ENCODE measurements at regions not wholly inside any gene's neighbourhood (a gene's known extent, or its start where the extent isn't known, plus 50 kb on each side); places are given as distances from the start of the nearest gene placed in this dataset.

DNA sequence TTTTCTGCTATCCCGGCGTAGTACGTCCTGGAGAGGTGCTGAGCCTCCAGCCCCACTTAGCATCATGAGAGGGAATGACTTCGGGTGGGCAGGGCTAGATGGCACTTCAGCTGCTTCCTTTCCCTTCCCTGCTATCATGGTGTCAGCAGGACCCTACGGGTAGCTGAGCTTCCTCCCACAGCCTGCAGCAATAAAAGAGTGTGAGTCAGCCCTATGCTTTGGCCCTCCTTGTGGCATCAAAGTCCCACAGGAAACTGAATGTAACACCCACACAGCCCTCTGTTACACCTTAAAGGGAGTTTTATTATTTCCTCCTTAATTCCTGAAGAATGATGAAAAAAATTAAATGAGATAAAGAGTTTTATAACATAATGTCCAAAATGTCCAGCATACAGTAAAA, 458.1 kb downstream of the RPS24 start:
- H3K36me3 Mint-ChIP-seq (ENCODE audit: low read depth): no peaks in the 10 kb centered on the region
- H3K27me3 Mint-ChIP-seq (ENCODE audit: low read depth): peaks cover 14% of the 10 kb centered on the region
- H3K4me3 Mint-ChIP-seq: no peak overlapping the region
- no peaks in the 10 kb centered on the region for H3K4me1 Mint-ChIP-seq (ENCODE audit: low read depth)
- peaks cover 20% of the 10 kb centered on the region for H3K9me3 Mint-ChIP-seq
- no peak for DNase-seq (ENCODE audit: low spot score)
- no peak overlapping the region for H3K27ac Mint-ChIP-seq

DNA sequence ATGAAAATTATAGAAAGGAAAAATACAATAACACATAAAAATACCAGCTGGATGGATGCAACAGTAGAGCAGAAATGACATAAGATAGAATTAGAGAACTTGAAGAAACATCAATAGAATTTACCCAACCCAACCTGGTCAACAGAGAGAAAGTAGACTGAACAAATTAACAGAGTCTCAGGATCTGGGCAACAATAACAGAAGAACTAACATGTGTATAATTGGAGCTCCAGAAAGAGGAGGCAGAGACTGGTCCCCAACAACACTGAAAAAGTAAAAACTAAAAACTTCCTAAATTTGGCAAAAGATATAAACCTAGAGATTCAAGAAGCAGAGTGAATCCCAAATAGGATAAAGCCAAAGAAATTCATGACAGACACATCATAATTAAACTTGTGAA, 458.8 kb downstream of the RPS24 start:
- no peak for DNase-seq (ENCODE audit: low spot score)
- Mint-ChIP-seq H3K4me1 (ENCODE audit: low read depth) (no peaks in the 10 kb centered on the region), H3K27ac (no peak overlapping the region), H3K27me3 (ENCODE audit: low read depth) (peaks cover 14% of the 10 kb centered on the region), H3K9me3 (peaks cover 20% of the 10 kb centered on the region), H3K4me3 (no peak overlapping the region), H3K36me3 (ENCODE audit: low read depth) (no peaks in the 10 kb centered on the region)

- Mint-ChIP-seq H3K4me3 (no peak overlapping the region), H3K36me3 (ENCODE audit: low read depth) (no peaks in the 10 kb centered on the region), H3K27ac (no peak overlapping the region), H3K9me3 (peaks cover 20% of the 10 kb centered on the region), H3K27me3 (ENCODE audit: low read depth) (peaks cover 23% of the 10 kb centered on the region), H3K4me1 (ENCODE audit: low read depth) (no peaks in the 10 kb centered on the region)
- no peak for DNase-seq (ENCODE audit: low spot score)
Observed at GRCh38 chr10:78494179-78494578, 460.5 kb downstream of the RPS24 start.

GRCh38 chr10:78502210-78502936, 468.7 kb downstream of the RPS24 start:
- no peak for DNase-seq (ENCODE audit: low spot score)
- Mint-ChIP-seq H3K4me1 (ENCODE audit: low read depth) (no peaks in the 10 kb centered on the region), H3K27me3 (ENCODE audit: low read depth) (peaks cover 9% of the 10 kb centered on the region), H3K9me3 (peaks cover 10% of the 10 kb centered on the region), H3K4me3 (no peak overlapping the region), H3K27ac (no peak overlapping the region), H3K36me3 (ENCODE audit: low read depth) (peaks cover 2% of the 10 kb centered on the region)

DNA sequence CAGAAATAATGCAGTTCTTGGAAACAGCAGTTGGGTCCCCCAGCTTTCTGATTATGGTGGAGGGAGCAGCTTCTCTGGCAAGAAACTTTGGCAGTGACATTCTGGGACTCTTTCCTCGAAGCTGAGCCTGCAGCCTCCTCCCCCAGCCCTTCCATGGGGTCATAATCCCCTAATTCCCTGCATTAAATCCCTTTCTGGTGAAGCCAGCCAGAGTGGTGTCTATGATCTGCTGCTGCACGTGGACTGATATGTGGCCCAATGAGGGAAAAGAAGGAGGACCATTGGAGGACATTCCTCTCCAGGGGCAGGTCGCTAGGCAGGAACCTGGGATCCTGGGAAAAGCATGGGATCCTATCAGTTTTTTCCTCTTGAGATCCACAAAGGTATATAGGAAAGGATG, 470.5 kb downstream of the RPS24 start:
- H3K27me3 Mint-ChIP-seq (ENCODE audit: low read depth): no peaks in the 10 kb centered on the region
- H3K4me3 Mint-ChIP-seq: no peak overlapping the region
- H3K9me3 Mint-ChIP-seq: peaks cover 14% of the 10 kb centered on the region
- no peak for DNase-seq (ENCODE audit: low spot score)
- peaks cover 2% of the 10 kb centered on the region for H3K36me3 Mint-ChIP-seq (ENCODE audit: low read depth)
- no peak overlapping the region for H3K27ac Mint-ChIP-seq
- H3K4me1 Mint-ChIP-seq (ENCODE audit: low read depth): no peaks in the 10 kb centered on the region

- DNase-seq (ENCODE audit: low spot score): no peak
- no peaks in the 10 kb centered on the region for H3K27me3 Mint-ChIP-seq (ENCODE audit: low read depth)
Observed at GRCh38 chr10:78505657-78506056, 472.0 kb downstream of the RPS24 start.

DNA sequence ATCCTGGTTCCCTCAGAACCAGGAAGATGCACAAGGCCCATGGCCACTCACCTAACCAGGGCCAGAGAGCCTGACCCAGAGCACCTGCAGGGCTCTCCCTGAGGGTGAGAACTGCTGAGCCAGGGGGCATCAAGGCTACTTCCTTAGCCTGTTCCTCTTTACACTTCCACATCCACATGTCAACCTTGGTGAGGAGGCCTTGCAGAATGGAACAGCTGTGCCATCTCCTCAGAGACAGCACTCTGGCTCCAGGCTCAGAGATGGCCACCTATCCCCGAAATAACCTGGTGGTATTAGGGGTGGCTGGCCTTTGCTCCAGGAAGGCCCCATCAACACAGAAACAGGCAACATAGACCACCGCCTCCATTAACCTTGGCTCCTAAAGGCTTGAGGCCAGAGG, 473.0 kb downstream of the RPS24 start:
- H3K36me3 Mint-ChIP-seq (ENCODE audit: low read depth): peaks cover 2% of the 10 kb centered on the region
- no peak overlapping the region for H3K27ac Mint-ChIP-seq
- no peak for DNase-seq (ENCODE audit: low spot score)
- H3K27me3 Mint-ChIP-seq (ENCODE audit: low read depth): no peaks in the 10 kb centered on the region
- H3K4me1 Mint-ChIP-seq (ENCODE audit: low read depth): no peaks in the 10 kb centered on the region
- H3K4me3 Mint-ChIP-seq: no peak overlapping the region
- peaks cover 14% of the 10 kb centered on the region for H3K9me3 Mint-ChIP-seq

More at GRCh38 chr10:78505657-78506056, 472.0 kb downstream of the RPS24 start:
- Mint-ChIP-seq H3K4me1 (ENCODE audit: low read depth) (no peaks in the 10 kb centered on the region), H3K4me3 (no peak overlapping the region), H3K9me3 (peaks cover 14% of the 10 kb centered on the region), H3K36me3 (ENCODE audit: low read depth) (peaks cover 2% of the 10 kb centered on the region), H3K27ac (no peak overlapping the region)

DNA sequence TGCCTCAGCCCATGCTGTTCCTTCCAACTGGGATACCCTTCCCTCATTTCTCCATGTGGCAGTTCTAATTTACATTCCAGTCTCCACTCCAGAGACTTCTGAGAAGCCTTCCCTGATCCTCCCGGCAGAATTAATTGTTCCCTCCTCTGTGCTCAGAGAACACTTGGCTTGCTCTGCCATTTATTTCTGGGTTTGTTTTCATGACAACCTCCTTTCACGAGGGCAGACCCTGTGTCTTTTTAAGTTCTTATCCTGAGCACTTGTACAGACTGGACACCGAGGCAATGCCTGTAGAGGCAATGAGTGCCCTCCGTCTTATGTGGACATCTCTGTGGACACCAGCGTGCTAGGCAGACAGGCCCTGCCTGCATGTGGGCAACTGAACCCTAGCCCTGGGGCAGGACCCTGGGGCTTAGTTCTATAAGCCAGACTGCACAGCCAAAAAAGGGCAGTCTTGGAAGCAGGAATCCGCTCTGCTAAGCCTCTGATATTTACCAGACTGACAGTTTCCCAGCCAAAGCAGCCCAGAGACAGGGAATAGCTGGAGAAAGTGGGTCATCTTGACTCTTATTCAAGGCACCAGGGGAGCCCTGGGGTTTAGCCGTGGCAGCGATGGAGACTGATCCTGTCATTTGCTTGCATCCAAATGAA, 474.0 kb downstream of the RPS24 start:
- H3K4me3 Mint-ChIP-seq: no peak overlapping the region
- H3K4me1 Mint-ChIP-seq (ENCODE audit: low read depth): no peaks in the 10 kb centered on the region
- H3K27ac Mint-ChIP-seq: no peak overlapping the region
- H3K27me3 Mint-ChIP-seq (ENCODE audit: low read depth): no peaks in the 10 kb centered on the region
- no peak for DNase-seq (ENCODE audit: low spot score)
- peaks cover 14% of the 10 kb centered on the region for H3K9me3 Mint-ChIP-seq
- H3K36me3 Mint-ChIP-seq (ENCODE audit: low read depth): peaks cover 2% of the 10 kb centered on the region

- H3K4me3 Mint-ChIP-seq: no peak overlapping the region
- no peak overlapping the region for H3K27ac Mint-ChIP-seq
- DNase-seq (ENCODE audit: low spot score): no peak
- H3K36me3 Mint-ChIP-seq (ENCODE audit: low read depth): peaks cover 2% of the 10 kb centered on the region
- H3K9me3 Mint-ChIP-seq: peaks cover 14% of the 10 kb centered on the region
- no peaks in the 10 kb centered on the region for H3K27me3 Mint-ChIP-seq (ENCODE audit: low read depth)
- no peaks in the 10 kb centered on the region for H3K4me1 Mint-ChIP-seq (ENCODE audit: low read depth)
Observed at GRCh38 chr10:78508955-78509748, 475.5 kb downstream of the RPS24 start.

- H3K36me3 Mint-ChIP-seq (ENCODE audit: low read depth): peaks cover 2% of the 10 kb centered on the region
- no peaks in the 10 kb centered on the region for H3K27me3 Mint-ChIP-seq (ENCODE audit: low read depth)
- H3K4me3 Mint-ChIP-seq: no peak overlapping the region
- no peak overlapping the region for H3K27ac Mint-ChIP-seq
- no peaks in the 10 kb centered on the region for H3K4me1 Mint-ChIP-seq (ENCODE audit: low read depth)
- peaks cover 8% of the 10 kb centered on the region for H3K9me3 Mint-ChIP-seq
- DNase-seq (ENCODE audit: low spot score): no peak
Observed at GRCh38 chr10:78510566-78511323, 477.1 kb downstream of the RPS24 start.

DNA sequence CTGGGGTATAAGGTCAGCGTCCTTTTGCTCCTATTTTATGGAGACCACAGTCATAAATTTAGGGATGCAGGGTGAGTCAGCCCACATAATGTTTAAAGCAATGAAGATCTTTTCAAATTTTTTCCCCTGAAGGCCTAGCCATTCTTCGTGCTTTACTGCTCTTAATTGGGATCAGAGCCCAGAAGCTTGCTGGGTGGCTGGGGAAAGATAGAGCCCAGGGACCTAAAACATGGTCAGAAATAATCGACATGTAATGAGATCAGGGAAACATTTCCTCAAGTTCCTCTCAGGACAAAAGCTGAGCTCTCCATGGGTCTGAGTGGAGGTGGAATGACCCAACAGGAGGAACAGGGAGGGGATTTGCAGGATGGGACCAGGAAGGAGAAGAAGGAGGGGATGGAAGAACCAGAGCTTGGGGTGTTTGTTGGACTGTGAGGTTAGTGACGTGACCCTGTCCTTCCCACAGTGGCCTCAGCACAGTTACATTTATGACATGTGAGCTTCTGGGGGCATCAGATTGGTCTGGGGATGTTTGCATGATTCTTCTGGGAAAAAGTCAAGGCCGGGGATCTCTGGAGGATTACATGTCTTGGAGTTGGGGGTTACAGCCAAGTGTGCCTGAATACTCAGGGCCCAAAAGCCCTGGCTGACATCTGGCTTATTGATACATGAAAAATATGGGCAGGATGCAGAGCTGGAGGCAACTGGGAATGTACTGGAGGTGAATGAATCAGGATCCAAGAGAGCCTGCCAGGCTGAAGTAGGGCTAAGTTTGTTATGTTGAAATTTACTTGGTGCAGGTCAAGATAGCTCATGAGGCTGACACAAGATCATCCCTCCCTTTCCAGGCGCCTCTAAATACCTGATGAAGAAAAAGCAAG, 477.9 kb downstream of the RPS24 start:
- no peak for DNase-seq (ENCODE audit: low spot score)
- Mint-ChIP-seq H3K27ac (no peak overlapping the region), H3K9me3 (peaks cover 4% of the 10 kb centered on the region), H3K27me3 (ENCODE audit: low read depth) (no peaks in the 10 kb centered on the region), H3K4me3 (no peak overlapping the region), H3K4me1 (ENCODE audit: low read depth) (no peaks in the 10 kb centered on the region), H3K36me3 (ENCODE audit: low read depth) (no peaks in the 10 kb centered on the region)

- no peak overlapping the region for H3K27ac Mint-ChIP-seq
- no peaks in the 10 kb centered on the region for H3K36me3 Mint-ChIP-seq (ENCODE audit: low read depth)
- H3K4me3 Mint-ChIP-seq: no peak overlapping the region
- no peak for DNase-seq (ENCODE audit: low spot score)
- peaks cover 4% of the 10 kb centered on the region for H3K9me3 Mint-ChIP-seq
- H3K4me1 Mint-ChIP-seq (ENCODE audit: low read depth): no peaks in the 10 kb centered on the region
- no peaks in the 10 kb centered on the region for H3K27me3 Mint-ChIP-seq (ENCODE audit: low read depth)
Observed at GRCh38 chr10:78512205-78512550, 478.5 kb downstream of the RPS24 start.

GRCh38 chr10:78513330-78513729, 479.7 kb downstream of the RPS24 start:
- no peak for DNase-seq (ENCODE audit: low spot score)
- Mint-ChIP-seq H3K4me3 (no peak overlapping the region), H3K9me3 (no peaks in the 10 kb centered on the region), H3K4me1 (ENCODE audit: low read depth) (no peaks in the 10 kb centered on the region), H3K36me3 (ENCODE audit: low read depth) (no peaks in the 10 kb centered on the region), H3K27me3 (ENCODE audit: low read depth) (no peaks in the 10 kb centered on the region), H3K27ac (no peak overlapping the region)

Measured in T-helper 2 cell treated with Interferon-gamma antibody and Interleukin-4, amounts not matched to agents 5 μg/mL and 100 μg/mL, for 36 hours (primary cell).